B cell (primary cell): ENCODE measurements at regions not wholly inside any gene's neighbourhood (a gene's known extent, or its start where the extent isn't known, plus 50 kb on each side); places are given as distances from the start of the nearest gene placed in this dataset.

Source experiments
- EZH2 ChIP-seq: IDR thresholded peaks from 2 replicates; pipeline ENCODE4 v1.6.1; 2012; ENCODE audit warnings: borderline replicate concordance, low read depth, mild to moderate bottlenecking, moderate library complexity, low read length; ENCODE audit not compliant: insufficient read depth, poor library complexity, severe bottlenecking
- TF ChIP-seq, protein P1 (sequence below): fragments of 200-600 bp; IDR thresholded peaks from one replicate; pipeline ENCODE4 v1.8.0; 2022; ENCODE audit warnings: antibody characterized with exemption, mild to moderate bottlenecking

DNA sequence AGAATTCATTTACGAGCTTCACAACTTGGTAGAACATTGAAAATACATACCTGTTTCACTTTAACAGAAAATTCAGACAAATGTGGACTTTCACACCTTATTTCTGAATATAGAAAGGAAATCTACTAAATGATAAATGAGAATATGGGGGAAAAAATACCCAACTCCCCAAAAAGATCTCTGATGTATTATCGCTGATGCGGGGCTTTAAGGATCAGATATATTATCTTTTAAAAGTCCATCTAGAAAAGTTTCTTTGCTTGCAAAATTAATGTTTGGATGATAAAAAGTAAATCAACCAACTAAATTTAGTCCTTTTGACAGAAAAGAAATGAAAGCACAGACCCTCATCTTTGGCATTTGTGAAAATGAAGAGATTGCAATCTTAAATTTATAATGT is 540.1 kb upstream of the CHAC2 start:
- TF ChIP-seq, protein P1, sequence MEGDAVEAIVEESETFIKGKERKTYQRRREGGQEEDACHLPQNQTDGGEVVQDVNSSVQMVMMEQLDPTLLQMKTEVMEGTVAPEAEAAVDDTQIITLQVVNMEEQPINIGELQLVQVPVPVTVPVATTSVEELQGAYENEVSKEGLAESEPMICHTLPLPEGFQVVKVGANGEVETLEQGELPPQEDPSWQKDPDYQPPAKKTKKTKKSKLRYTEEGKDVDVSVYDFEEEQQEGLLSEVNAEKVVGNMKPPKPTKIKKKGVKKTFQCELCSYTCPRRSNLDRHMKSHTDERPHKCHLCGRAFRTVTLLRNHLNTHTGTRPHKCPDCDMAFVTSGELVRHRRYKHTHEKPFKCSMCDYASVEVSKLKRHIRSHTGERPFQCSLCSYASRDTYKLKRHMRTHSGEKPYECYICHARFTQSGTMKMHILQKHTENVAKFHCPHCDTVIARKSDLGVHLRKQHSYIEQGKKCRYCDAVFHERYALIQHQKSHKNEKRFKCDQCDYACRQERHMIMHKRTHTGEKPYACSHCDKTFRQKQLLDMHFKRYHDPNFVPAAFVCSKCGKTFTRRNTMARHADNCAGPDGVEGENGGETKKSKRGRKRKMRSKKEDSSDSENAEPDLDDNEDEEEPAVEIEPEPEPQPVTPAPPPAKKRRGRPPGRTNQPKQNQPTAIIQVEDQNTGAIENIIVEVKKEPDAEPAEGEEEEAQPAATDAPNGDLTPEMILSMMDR: no peak
- no peak for TF ChIP-seq EZH2
